ENCODE measurements at regions not wholly inside any gene's neighbourhood (a gene's known extent, or its start where the extent isn't known, plus 50 kb on each side); places are given as distances from the start of the nearest gene placed in this dataset.

GRCh38 chr4:131061734-131062133, 1965.8 kb downstream of the C4orf33 start:
- no peak for DNase-seq (ENCODE audit: low spot score)

- no peak for DNase-seq (ENCODE audit: low spot score)
Observed at GRCh38 chr4:131063878-131064277, 1967.9 kb downstream of the C4orf33 start.

- no peak for DNase-seq (ENCODE audit: low spot score)
Observed at GRCh38 chr4:131081069-131081468, 1985.1 kb downstream of the C4orf33 start.

- DNase-seq (ENCODE audit: low spot score) = no peak
Observed at GRCh38 chr4:131084997-131085396, 1989.0 kb downstream of the C4orf33 start.

- no peak for DNase-seq (ENCODE audit: low spot score)
Observed at GRCh38 chr4:131091896-131092295, 1995.9 kb downstream of the C4orf33 start.

- DNase-seq (ENCODE audit: low spot score) = no peak
Observed at GRCh38 chr4:131093303-131093702, 1997.4 kb downstream of the C4orf33 start.

- DNase-seq (ENCODE audit: low spot score) = no peak
Observed at GRCh38 chr4:131098976-131099375, 2003.0 kb downstream of the C4orf33 start.

- DNase-seq (ENCODE audit: low spot score) = no peak
Observed at GRCh38 chr4:131113273-131113672, 2017.3 kb downstream of the C4orf33 start.

GRCh38 chr4:131113704-131114103, 2017.8 kb downstream of the C4orf33 start:
- DNase-seq (ENCODE audit: low spot score) = no peak

GRCh38 chr4:131119661-131120060, 2023.7 kb downstream of the C4orf33 start:
- DNase-seq (ENCODE audit: low spot score) = no peak

GRCh38 chr4:131137196-131137595, 2011.9 kb upstream of the PCDH10 start:
- DNase-seq (ENCODE audit: low spot score) = no peak

GRCh38 chr4:131159261-131159660, 1989.8 kb upstream of the PCDH10 start:
- DNase-seq (ENCODE audit: low spot score) = no peak

GRCh38 chr4:131192318-131192717, 1956.8 kb upstream of the PCDH10 start:
- DNase-seq (ENCODE audit: low spot score) = no peak

GRCh38 chr4:131207589-131207988, 1941.5 kb upstream of the PCDH10 start:
- DNase-seq (ENCODE audit: low spot score) = no peak

GRCh38 chr4:131248314-131248713, 1900.8 kb upstream of the PCDH10 start:
- no peak for DNase-seq (ENCODE audit: low spot score)

- no peak for DNase-seq (ENCODE audit: low spot score)
Observed at GRCh38 chr4:131251321-131251720, 1897.8 kb upstream of the PCDH10 start.

GRCh38 chr4:131257241-131257640, 1891.9 kb upstream of the PCDH10 start:
- no peak for DNase-seq (ENCODE audit: low spot score)

GRCh38 chr4:131258361-131258760, 1890.7 kb upstream of the PCDH10 start:
- DNase-seq (ENCODE audit: low spot score) = no peak

GRCh38 chr4:131288441-131288840, 1860.7 kb upstream of the PCDH10 start:
- no peak for DNase-seq (ENCODE audit: low spot score)

- DNase-seq (ENCODE audit: low spot score) = no peak
Observed at GRCh38 chr4:131296192-131296591, 1852.9 kb upstream of the PCDH10 start.

GRCh38 chr4:131302108-131302507, 1847.0 kb upstream of the PCDH10 start:
- no peak for DNase-seq (ENCODE audit: low spot score)

- DNase-seq (ENCODE audit: low spot score) = no peak
Observed at GRCh38 chr4:131304686-131305085, 1844.4 kb upstream of the PCDH10 start.

GRCh38 chr4:131309628-131310027, 1839.5 kb upstream of the PCDH10 start:
- no peak for DNase-seq (ENCODE audit: low spot score)

GRCh38 chr4:131316086-131316485, 1833.0 kb upstream of the PCDH10 start:
- no peak for DNase-seq (ENCODE audit: low spot score)

GRCh38 chr4:131337936-131338335, 1811.2 kb upstream of the PCDH10 start:
- no peak for DNase-seq (ENCODE audit: low spot score)

Data from HuH-7 (cell line).